H1 (cell line): ENCODE measurements at regions not wholly inside any gene's neighbourhood (a gene's known extent, or its start where the extent isn't known, plus 50 kb on each side); places are given as distances from the start of the nearest gene placed in this dataset.

Experiments used
- CTCF ChIA-PET: fragments of 300-600 bp; sonication (Branson Sonifier 250); formaldehyde crosslinking; loops from one replicate; lab custom pipeline; 2021; ENCODE audit not compliant: partially characterized antibody; lab: Charles Lee
- POLR2A ChIA-PET: fragments of 300-600 bp; sonication (Branson Sonifier 250); formaldehyde crosslinking; loops from one replicate; lab custom pipeline; 2021; ENCODE audit warnings: inconsistent platforms; ENCODE audit not compliant: partially characterized antibody; lab: Charles Lee
- DNase-seq, 2 experiments: peaks; one replicate each; pipeline versions ENCODE4 v3.0.0 to v3.0.0-alpha.2; 2010 to 2022; ENCODE audit warnings: low spot score in 2 of 2, low read depth in 1 of 2, mixed read lengths in 1 of 2
- FAIRE-seq: peaks from 2 replicates; lab custom pipeline; 2011; peaks lifted over from hg19 to GRCh38; lab: Jason Lieb, UNC
- H2AFZ ChIP-seq: 2 replicates; pipeline ENCODE4 v1.8.1; 2012; ENCODE audit warnings: low read length, inconsistent platforms
- H2AK5ac ChIP-seq: 2 replicates; pipeline ENCODE4 v1.6.1; 2013; ENCODE audit warnings: low read depth, low read length
- H2BK120ac ChIP-seq: replicated peaks from 2 replicates; pipeline ENCODE3; 2013; ENCODE audit warnings: low read depth, low read length, inconsistent platforms
- H2BK12ac ChIP-seq: 2 replicates; pipeline ENCODE4 v1.6.1; 2013; ENCODE audit warnings: low read depth, low read length
- H2BK15ac ChIP-seq: 2 replicates; pipeline ENCODE4 v1.6.1; 2013; ENCODE audit warnings: low read length
- H2BK20ac ChIP-seq: 2 replicates; pipeline ENCODE4 v1.6.1; 2013; ENCODE audit warnings: low read length
- H2BK5ac ChIP-seq: 2 replicates; pipeline ENCODE4 v1.6.1; 2013; ENCODE audit warnings: low read depth, low read length
- H3K14ac ChIP-seq: 2 replicates; pipeline ENCODE4 v1.6.1; 2013; ENCODE audit warnings: inconsistent platforms; ENCODE audit not compliant: insufficient read length
- H3K18ac ChIP-seq: 2 replicates; pipeline ENCODE4 v1.6.1; 2013; ENCODE audit warnings: low read length; ENCODE audit errors: extremely low read depth
- H3K23ac ChIP-seq: 2 replicates; pipeline ENCODE4 v1.6.1; 2013; ENCODE audit warnings: inconsistent platforms; ENCODE audit not compliant: insufficient read length
- H3K23me2 ChIP-seq: 2 replicates; pipeline ENCODE4 v1.6.1; 2013; ENCODE audit warnings: low read depth, low read length
- H3K27ac ChIP-seq: 2 replicates; pipeline ENCODE4 v1.6.1; 2011; ENCODE audit warnings: low read depth, low read length, inconsistent platforms
- H3K27me3 ChIP-seq, 4 experiments: replicated peaks in 1 of 4; 1 replicate in 1 of 4; 2 replicates in 3 of 4; pipeline versions ENCODE4 v1.6.1 to v1.8.1; 2011 to 2013; ENCODE audit warnings: low read length in 3 of 4, mild to moderate bottlenecking in 3 of 4, inconsistent platforms in 2 of 4, mixed read lengths in 2 of 4, moderate library complexity in 1 of 4; ENCODE audit not compliant: control insufficient read depth in 3 of 4, insufficient read depth in 3 of 4; ENCODE audit errors: extremely low read depth in 1 of 4
- H3K36me3 ChIP-seq, 4 experiments: 2 replicates each; pipeline versions ENCODE4 v1.6.1 to v1.8.1; 2011 to 2013; ENCODE audit warnings: mild to moderate bottlenecking in 4 of 4, low read length in 3 of 4, moderate library complexity in 2 of 4, control low read depth in 1 of 4, inconsistent platforms in 1 of 4; ENCODE audit not compliant: insufficient read depth in 4 of 4, control insufficient read depth in 2 of 4
- H3K4ac ChIP-seq: replicated peaks from 2 replicates; pipeline ENCODE3; 2013; ENCODE audit warnings: low read length, low read depth, mixed read lengths, inconsistent platforms; ENCODE audit not compliant: insufficient read length
- H3K4me1 ChIP-seq, 4 experiments: replicated peaks in 1 of 4; 1 replicate in 1 of 4; 2 replicates in 3 of 4; pipeline versions ENCODE4 v1.6.1 to v1.8.1; 2011 to 2013; ENCODE audit warnings: low read length in 3 of 4, inconsistent platforms in 2 of 4, mixed read lengths in 1 of 4; ENCODE audit not compliant: insufficient read depth in 4 of 4, control insufficient read depth in 3 of 4
- H3K4me2 ChIP-seq, 2 experiments: 2 replicates each; pipeline versions ENCODE4 v1.6.1 to v1.8.1; 2011 to 2013; ENCODE audit warnings: low read depth in 2 of 2, low read length in 2 of 2, control low read depth in 1 of 2, inconsistent platforms in 1 of 2, mild to moderate bottlenecking in 1 of 2; ENCODE audit not compliant: insufficient read depth in 1 of 2
- H3K4me3 ChIP-seq, 4 experiments: fragments of 200-600, 300-600 bp in 1 of 4; sonication (generic), shearing (Covaris generic), sonication (Bioruptor Twin) in 1 of 4; 2 replicates each; pipeline versions ENCODE4 v1.5.1 to v1.8.1; 2011 to 2016; ENCODE audit warnings: low read length in 4 of 4, low read depth in 3 of 4, control low read depth in 2 of 4, inconsistent platforms in 2 of 4, mild to moderate bottlenecking in 2 of 4, mixed read lengths in 1 of 4, moderate library complexity in 1 of 4; ENCODE audit not compliant: insufficient read depth in 2 of 4; ENCODE audit errors: extremely low read depth in 1 of 4
- H3K56ac ChIP-seq: replicated peaks from 2 replicates; pipeline ENCODE3; 2013; ENCODE audit warnings: low read depth, mild to moderate bottlenecking, mixed read lengths, low read length, inconsistent platforms; ENCODE audit not compliant: insufficient read length
- H3K79me1 ChIP-seq: 2 replicates; pipeline ENCODE4 v1.6.1; 2013; ENCODE audit warnings: low read depth, low read length, control low read depth
- H3K79me2 ChIP-seq, 2 experiments: 2 replicates each; pipeline versions ENCODE4 v1.6.1 to v1.8.1; 2012 to 2013; ENCODE audit warnings: low read length in 2 of 2, mild to moderate bottlenecking in 2 of 2, inconsistent platforms in 1 of 2; ENCODE audit not compliant: insufficient read depth in 2 of 2, control insufficient read depth in 1 of 2
- H3K9ac ChIP-seq, 4 experiments: replicated peaks in 1 of 4; 1 replicate in 1 of 4; 2 replicates in 3 of 4; pipeline versions ENCODE4 v1.6.1 to v1.8.1; 2011 to 2013; ENCODE audit warnings: low read depth in 3 of 4, low read length in 3 of 4, control low read depth in 2 of 4, mild to moderate bottlenecking in 2 of 4, moderate library complexity in 2 of 4, inconsistent platforms in 1 of 4; ENCODE audit errors: extremely low read depth in 1 of 4
- H3K9me3 ChIP-seq, 2 experiments: 2 replicates each; pipeline versions ENCODE4 v1.6.1 to v1.8.1; 2012 to 2013; ENCODE audit warnings: mild to moderate bottlenecking in 2 of 2, moderate library complexity in 2 of 2, control low read depth in 1 of 2, inconsistent platforms in 1 of 2, low read depth in 1 of 2, low read length in 1 of 2, mixed read lengths in 1 of 2; ENCODE audit not compliant: insufficient read depth in 2 of 2
- H4K20me1 ChIP-seq, 2 experiments: replicated peaks in 1 of 2; 2 replicates each; pipeline versions ENCODE3 to v1.8.1; 2011 to 2013; ENCODE audit warnings: inconsistent platforms in 2 of 2, low read length in 2 of 2, mild to moderate bottlenecking in 1 of 2; ENCODE audit not compliant: insufficient read depth in 2 of 2, control insufficient read depth in 1 of 2
- H4K5ac ChIP-seq: 2 replicates; pipeline ENCODE4 v1.6.1; 2013; ENCODE audit warnings: low read length, low read depth, mixed read lengths, inconsistent platforms; ENCODE audit not compliant: insufficient read length
- H4K8ac ChIP-seq: 2 replicates; pipeline ENCODE4 v1.8.0; 2013; ENCODE audit warnings: mild to moderate bottlenecking, moderate library complexity, low read length, inconsistent platforms; ENCODE audit not compliant: insufficient read depth; ENCODE audit errors: extremely low read depth
- H4K91ac ChIP-seq: replicated peaks from 2 replicates; pipeline ENCODE3; 2013; ENCODE audit warnings: low read length, mixed read lengths, inconsistent platforms; ENCODE audit not compliant: insufficient read length
- BCL11A ChIP-seq, 2 experiments: IDR thresholded peaks; one replicate each; pipeline ENCODE4 v1.6.1; 2011; ENCODE audit warnings: low read depth in 2 of 2, low read length in 2 of 2, mild to moderate bottlenecking in 2 of 2
- BRCA1 ChIP-seq: IDR thresholded peaks from 2 replicates; pipeline ENCODE4 v1.6.1; 2012; ENCODE audit warnings: low read depth, low read length, improper control_type of control experiment
- CBX5 ChIP-seq: fragments of 300-800, 300-1000 bp; sonication (generic); IDR thresholded peaks from 2 replicates; pipeline ENCODE4 v1.7.1; 2016; ENCODE audit warnings: antibody characterized with exemption, low read length, low read depth
- EGR1 ChIP-seq: IDR thresholded peaks from 2 replicates; pipeline ENCODE4 v1.6.1; 2011; ENCODE audit warnings: low read depth, low read length, borderline replicate concordance
- EP300 ChIP-seq, 2 experiments: IDR thresholded peaks; 1 replicate in 1 of 2; 2 replicates in 1 of 2; pipeline ENCODE4 v1.6.1; 2011 to 2012; ENCODE audit warnings: low read depth in 2 of 2, low read length in 2 of 2, mild to moderate bottlenecking in 2 of 2, borderline replicate concordance in 1 of 2, inconsistent platforms in 1 of 2, moderate library complexity in 1 of 2
- GABPA ChIP-seq: IDR thresholded peaks from 2 replicates; pipeline ENCODE4 v1.6.1; 2011; ENCODE audit warnings: mild to moderate bottlenecking, low read length, moderate library complexity, borderline replicate concordance; ENCODE audit not compliant: insufficient read depth
- JUN ChIP-seq: IDR thresholded peaks from 2 replicates; pipeline ENCODE4 v1.6.1; 2011; ENCODE audit warnings: low read depth, mild to moderate bottlenecking, improper control_type of control experiment, low read length
- KDM4A ChIP-seq: IDR thresholded peaks from one replicate; pipeline ENCODE4 v1.7.1; 2012; ENCODE audit warnings: low read depth, mild to moderate bottlenecking, moderate library complexity, low read length, inconsistent platforms; ENCODE audit not compliant: severe bottlenecking
- MAFK ChIP-seq: IDR thresholded peaks from 2 replicates; pipeline ENCODE4 v1.6.1; 2012; ENCODE audit warnings: low read depth, mild to moderate bottlenecking, improper control_type of control experiment, low read length
- NRF1 ChIP-seq: IDR thresholded peaks from 2 replicates; pipeline ENCODE4 v1.6.1; 2011; ENCODE audit warnings: mild to moderate bottlenecking, low read depth, low read length, improper control_type of control experiment
- PHF8 ChIP-seq: fragments of 200-600 bp; sonication (generic); conservative IDR thresholded peaks from 2 replicates; pipeline ENCODE4 v1.7.1; 2012; ENCODE audit warnings: low read depth, mild to moderate bottlenecking, inconsistent platforms, low read length, moderate library complexity
- POU5F1 ChIP-seq: IDR thresholded peaks from 2 replicates; pipeline ENCODE4 v1.6.1; 2011; ENCODE audit warnings: low read depth, mild to moderate bottlenecking, low read length, moderate library complexity
- RFX5 ChIP-seq: IDR thresholded peaks from 2 replicates; pipeline ENCODE4 v1.6.1; 2011; ENCODE audit warnings: low read depth, low read length, improper control_type of control experiment, borderline replicate concordance
- SP2 ChIP-seq: IDR thresholded peaks from 2 replicates; pipeline ENCODE4 v1.6.1; 2012; ENCODE audit warnings: mild to moderate bottlenecking, low read length, inconsistent platforms
- TEAD4 ChIP-seq: IDR thresholded peaks from 2 replicates; pipeline ENCODE4 v1.6.1; 2012; ENCODE audit warnings: low read depth, low read length, inconsistent platforms, mixed read lengths
- WGBS, 2 experiments: shearing (Covaris generic) in 1 of 2; methylation state at CpG; one replicate each; pipeline versions ENCODE4 v1.1.6 to v1.1.7; 2013 to 2015; ENCODE audit warnings: low lambda C conversion rate in 2 of 2, mixed read lengths in 2 of 2, inconsistent platforms in 1 of 2, low coverage in 1 of 2, missing lambda C conversion rate in 1 of 2; ENCODE audit not compliant: insufficient replicate concordance in 2 of 2, insufficient coverage in 1 of 2, insufficient read length in 1 of 2; ENCODE audit errors: extremely low coverage in 1 of 2, missing lambda C conversion rate in 1 of 2; 5-methylcytosine and 5-hydroxymethylcytosine counted together

- no peak overlapping the region for H2BK120ac ChIP-seq
- H3K4me1 ChIP-seq = peaks cover 5 to 10% (median 7%) of the 10 kb centered on the region in 4 experiments; a peak in 6 of 7 replicates
- no peak overlapping the region; the same call in 1 of the 2 replicates for H3K18ac ChIP-seq
- H4K5ac ChIP-seq = no peak overlapping the region
- peaks cover 0 to 17% (median 9%) of the 10 kb centered on the region in 4 experiments; a peak in 5 of 7 replicates for H3K27me3 ChIP-seq
- CTCF ChIA-PET = interaction anchor here (0.9 to 9.8 kb wide), 8 partner anchors 13 to 207 kb away, joined by 3 to 165 read pairs (median 4); no protein-coding TSS in a partner anchor
- H3K4me3 ChIP-seq = no peak overlapping the region
- no peak overlapping the region for H3K9ac ChIP-seq
- no peak overlapping the region for H2BK20ac ChIP-seq
- FAIRE-seq = no peak
- POLR2A ChIA-PET = interaction anchor here (1.1 kb wide), 1 partner anchor 93 kb away, joined by 3 read pairs; the partner anchor contains the start of gene RPS6KA4
- no peaks in the 10 kb centered on the region for H3K79me2 ChIP-seq
- H3K14ac ChIP-seq = no peak overlapping the region
- H2BK12ac ChIP-seq = no peak overlapping the region
- no peak overlapping the region for H3K23ac ChIP-seq
- no peak overlapping the region for H3K4me2 ChIP-seq
- H2AFZ ChIP-seq = no peak overlapping the region
- 74% methylated on average over 7 of the region's 7 CpGs; no CpG with 5 or more reads in 1 of the 2 experiments for WGBS, 2 experiments
- H2BK15ac ChIP-seq = no peak overlapping the region
- H3K9me3 ChIP-seq = no peaks in the 10 kb centered on the region
- DNase-seq = no peak
- H3K79me1 ChIP-seq = no peaks in the 10 kb centered on the region
- H2BK5ac ChIP-seq = no peak overlapping the region
- no peak overlapping the region for H3K4ac ChIP-seq
- no peak overlapping the region for H3K56ac ChIP-seq
- H4K91ac ChIP-seq = no peak overlapping the region
- H3K27ac ChIP-seq = no peak overlapping the region
- H4K8ac ChIP-seq = no peak overlapping the region
- no peak overlapping the region for H2AK5ac ChIP-seq
- H3K23me2 ChIP-seq = peaks cover 5% of the 10 kb centered on the region; the same call in 1 of the 2 replicates
- H4K20me1 ChIP-seq = no peaks in the 10 kb centered on the region
- no peaks in the 10 kb centered on the region for H3K36me3 ChIP-seq
- TF ChIP-seq JUN = no peak
- TF ChIP-seq MAFK = no peak
- no peak for TF ChIP-seq SP2
- TF ChIP-seq BRCA1 = no peak
- TF ChIP-seq CBX5 = no peak
- TF ChIP-seq GABPA = no peak
- no peak for TF ChIP-seq NRF1
- TF ChIP-seq RFX5 = no peak
- TF ChIP-seq EP300 (IDR thresholded peaks at IDR 0.05; ENCODE audit: borderline replicate concordance in 1 of 2, low read depth in 2 of 2, low read length in 2 of 2) = no peak
- no peak for TF ChIP-seq POU5F1
- no peak for TF ChIP-seq PHF8
- TF ChIP-seq BCL11A (IDR thresholded peaks at IDR 0.05; ENCODE audit: low read depth in 2 of 2, low read length in 2 of 2) = no peak
- no peak for TF ChIP-seq KDM4A
- no peak for TF ChIP-seq EGR1
- TF ChIP-seq TEAD4 = no peak
These were observed 92.9 kb downstream of the RPS6KA4 start for GRCh38 chr11:64451856-64452255.
